Naive B cell (primary cell): ENCODE measurements at regions not wholly inside any gene's neighbourhood (a gene's known extent, or its start where the extent isn't known, plus 50 kb on each side); places are given as distances from the start of the nearest gene placed in this dataset.

Source experiments
- ATAC-seq, 2 donors: fragments of 150-1000 bp; cut with Tn5 transposase; 2 replicates each; pipeline ENCODE4 v1.10.0; 2021; ENCODE audit warnings: low read depth in 2 of 2, mild to moderate bottlenecking in 2 of 2, moderate library complexity in 2 of 2
- DNase-seq: peaks from one replicate; pipeline ENCODE4 v3.0.0; 2022
- H3K27ac Mint-ChIP-seq, 6 donors: one replicate each; pipeline ENCODE4 v1.8.0; 2020 to 2022; ENCODE audit warnings: mild to moderate bottlenecking in 6 of 6, mixed read lengths in 6 of 6, moderate library complexity in 5 of 6, inconsistent platforms in 2 of 6
- H3K27me3 Mint-ChIP-seq, 3 donors: one replicate each; pipeline ENCODE4 v1.8.0; 2021 to 2022; ENCODE audit warnings: mixed read lengths in 3 of 3, mild to moderate bottlenecking in 1 of 3
- H3K36me3 Mint-ChIP-seq, 2 donors: one replicate each; pipeline ENCODE4 v1.8.0; 2020 to 2022; ENCODE audit warnings: mixed read lengths in 2 of 2, inconsistent platforms in 1 of 2, mild to moderate bottlenecking in 1 of 2
- H3K4me1 Mint-ChIP-seq, 3 donors: one replicate each; pipeline ENCODE4 v1.8.0; 2020 to 2022; ENCODE audit warnings: mixed read lengths in 3 of 3, inconsistent platforms in 1 of 3, mild to moderate bottlenecking in 1 of 3, moderate library complexity in 1 of 3
- H3K4me3 Mint-ChIP-seq, 8 donors: one replicate each; pipeline ENCODE4 v1.8.0; 2020 to 2022; ENCODE audit warnings: mild to moderate bottlenecking in 8 of 8, mixed read lengths in 8 of 8, moderate library complexity in 8 of 8, inconsistent platforms in 2 of 8
- H3K9me3 Mint-ChIP-seq, 7 donors: one replicate each; pipeline ENCODE4 v1.8.0; 2020 to 2022; ENCODE audit warnings: mixed read lengths in 7 of 7, mild to moderate bottlenecking in 5 of 7, inconsistent platforms in 2 of 7, moderate library complexity in 1 of 7

DNA sequence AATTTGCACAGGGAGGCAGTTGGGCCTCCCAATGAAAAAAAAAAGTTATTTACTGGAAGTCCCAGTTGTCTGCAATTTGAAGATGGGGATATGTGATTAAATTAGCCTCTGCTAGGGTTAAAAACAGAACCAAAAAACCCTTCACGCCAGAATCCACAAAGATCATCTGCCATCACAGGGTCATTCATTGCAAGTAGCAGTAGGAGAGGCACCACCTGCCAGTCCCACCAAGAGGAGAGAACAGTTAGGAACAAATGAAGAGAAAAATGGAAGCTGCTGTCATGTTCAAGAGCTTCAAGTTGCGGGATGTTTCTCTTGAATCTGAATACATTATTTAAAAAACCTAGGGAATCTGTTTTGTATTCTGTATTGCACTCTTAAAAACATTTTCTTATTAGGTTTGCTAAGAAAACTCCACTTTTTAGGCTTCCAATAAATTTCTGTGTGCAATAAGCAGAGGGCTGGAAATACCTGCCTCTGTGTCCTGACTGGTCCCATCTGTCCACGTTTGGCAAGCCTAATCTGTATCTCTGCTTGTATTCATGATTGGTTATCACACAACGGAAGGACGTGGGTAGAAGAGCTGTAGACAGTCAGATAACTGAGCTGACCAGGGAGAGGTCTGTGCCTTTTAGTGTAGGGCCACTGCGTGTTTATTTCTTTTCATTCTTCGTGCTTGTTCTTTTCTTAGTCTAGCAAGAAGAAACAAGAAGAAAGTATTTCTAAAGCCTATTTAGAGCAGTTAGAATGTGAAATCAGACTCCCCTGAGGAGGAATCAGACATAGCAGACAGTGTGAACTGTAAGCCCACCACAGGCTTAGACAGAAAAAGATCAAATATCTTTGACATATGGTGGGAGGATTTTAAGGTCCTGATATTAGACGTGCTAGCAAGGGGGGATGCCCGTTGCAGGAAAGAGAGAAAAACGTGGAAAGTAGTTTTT is 630.6 kb upstream of the SEMA6A start:
- Mint-ChIP-seq H3K27me3 (no peaks in the 10 kb centered on the region), H3K4me3 (no peak overlapping the region), H3K36me3 (no peaks in the 10 kb centered on the region), H3K4me1 (no peaks in the 10 kb centered on the region), H3K9me3 (peaks cover 3 to 15% (median 6%) of the 10 kb centered on the region in 7 donors), H3K27ac (no peak overlapping the region)
- DNase-seq: no peak
- ATAC-seq: no peak

- Mint-ChIP-seq H3K36me3 (no peaks in the 10 kb centered on the region), H3K27me3 (no peaks in the 10 kb centered on the region), H3K4me3 (no peak overlapping the region), H3K4me1 (no peaks in the 10 kb centered on the region), H3K27ac (no peak overlapping the region), H3K9me3 (peaks cover 2 to 7% (median 3%) of the 10 kb centered on the region in 7 donors)
- ATAC-seq (no peak), DNase-seq (no peak)
These were observed 629.8 kb upstream of the SEMA6A start for GRCh38 chr5:117204404-117204803.

DNA sequence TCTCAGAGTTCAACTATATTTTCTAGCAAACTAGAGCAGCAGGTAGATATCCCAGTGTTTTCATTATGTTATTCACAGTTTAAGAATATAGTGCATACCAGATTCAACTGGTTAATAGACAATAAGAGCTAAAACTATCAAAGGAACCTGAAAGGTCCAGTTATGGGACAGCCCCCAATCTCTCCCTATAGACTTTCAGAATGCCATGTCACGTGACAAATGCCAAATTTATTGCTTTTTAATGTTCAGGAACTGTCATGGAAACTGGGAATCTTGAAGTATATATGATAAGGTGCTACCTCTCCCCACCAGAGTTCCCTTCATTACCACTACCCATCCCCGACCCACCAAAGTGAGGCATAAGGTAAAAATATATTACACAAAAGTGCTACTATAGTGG is 629.0 kb upstream of the SEMA6A start:
- Mint-ChIP-seq H3K27ac (no peak overlapping the region), H3K36me3 (no peaks in the 10 kb centered on the region), H3K27me3 (no peaks in the 10 kb centered on the region), H3K4me1 (no peaks in the 10 kb centered on the region), H3K9me3 (peaks cover 2 to 6% (median 3%) of the 10 kb centered on the region in 7 donors), H3K4me3 (no peak overlapping the region)
- DNase-seq (no peak), ATAC-seq (no peak)

- Mint-ChIP-seq H3K27ac (no peak overlapping the region), H3K9me3 (peaks cover 2 to 6% (median 4%) of the 10 kb centered on the region in 7 donors), H3K27me3 (no peaks in the 10 kb centered on the region), H3K4me1 (no peaks in the 10 kb centered on the region), H3K36me3 (no peaks in the 10 kb centered on the region), H3K4me3 (no peak overlapping the region)
- ATAC-seq (no peak), DNase-seq (no peak)
These were observed 626.4 kb upstream of the SEMA6A start for GRCh38 chr5:117201001-117201400.

- Mint-ChIP-seq H3K27me3 (no peaks in the 10 kb centered on the region), H3K4me3 (no peak overlapping the region), H3K9me3 (peaks cover 0 to 11% (median 4%) of the 10 kb centered on the region in 7 donors), H3K27ac (no peak overlapping the region), H3K36me3 (no peaks in the 10 kb centered on the region), H3K4me1 (no peaks in the 10 kb centered on the region)
- no peak for ATAC-seq
- no peak for DNase-seq
These were observed 620.5 kb upstream of the SEMA6A start for GRCh38 chr5:117195076-117195475.

- no peaks in the 10 kb centered on the region for H3K27me3 Mint-ChIP-seq
- ATAC-seq: no peak
- no peaks in the 10 kb centered on the region for H3K4me1 Mint-ChIP-seq
- no peak for DNase-seq
- no peaks in the 10 kb centered on the region for H3K36me3 Mint-ChIP-seq
- peaks cover 0 to 11% (median 0%) of the 10 kb centered on the region in 7 donors for H3K9me3 Mint-ChIP-seq
- no peak overlapping the region for H3K27ac Mint-ChIP-seq
- H3K4me3 Mint-ChIP-seq: no peak overlapping the region
These were observed 616.6 kb upstream of the SEMA6A start for GRCh38 chr5:117191251-117191650.

- ATAC-seq (no peak), DNase-seq (no peak)
- H3K27me3 Mint-ChIP-seq: no peaks in the 10 kb centered on the region
- H3K36me3 Mint-ChIP-seq: no peaks in the 10 kb centered on the region
- H3K27ac Mint-ChIP-seq: peak overlapping the region in 1 of 6 donors; percentile 0
- H3K4me1 Mint-ChIP-seq: no peaks in the 10 kb centered on the region
- peaks cover 0 to 11% (median 1%) of the 10 kb centered on the region in 7 donors for H3K9me3 Mint-ChIP-seq
- no peak overlapping the region for H3K4me3 Mint-ChIP-seq
These were observed 615.2 kb upstream of the SEMA6A start for GRCh38 chr5:117189784-117190183.

DNA sequence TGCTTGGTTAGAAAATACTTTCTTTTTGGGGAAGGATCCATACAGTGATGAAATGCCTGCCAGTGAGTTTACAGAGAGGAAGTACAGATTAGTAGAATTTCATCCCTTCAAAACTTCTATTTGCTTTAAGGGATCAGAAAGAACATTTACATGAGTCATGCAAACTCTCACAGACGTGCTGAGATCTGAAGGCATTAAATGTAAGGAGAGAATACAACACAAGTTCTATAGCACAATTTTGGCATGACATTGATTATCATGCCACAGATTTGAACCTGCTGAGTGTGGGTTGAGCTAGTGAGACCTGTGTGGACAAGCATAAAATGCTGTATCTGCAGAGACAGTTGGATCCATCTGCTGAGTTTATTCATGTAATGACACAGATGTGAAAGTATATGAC is 613.6 kb upstream of the SEMA6A start:
- no peak for DNase-seq
- Mint-ChIP-seq H3K4me1 (no peaks in the 10 kb centered on the region), H3K9me3 (peaks cover 0 to 3% (median 1%) of the 10 kb centered on the region in 7 donors), H3K36me3 (no peaks in the 10 kb centered on the region), H3K27me3 (no peaks in the 10 kb centered on the region), H3K4me3 (no peak overlapping the region), H3K27ac (no peak overlapping the region)
- no peak for ATAC-seq

DNA sequence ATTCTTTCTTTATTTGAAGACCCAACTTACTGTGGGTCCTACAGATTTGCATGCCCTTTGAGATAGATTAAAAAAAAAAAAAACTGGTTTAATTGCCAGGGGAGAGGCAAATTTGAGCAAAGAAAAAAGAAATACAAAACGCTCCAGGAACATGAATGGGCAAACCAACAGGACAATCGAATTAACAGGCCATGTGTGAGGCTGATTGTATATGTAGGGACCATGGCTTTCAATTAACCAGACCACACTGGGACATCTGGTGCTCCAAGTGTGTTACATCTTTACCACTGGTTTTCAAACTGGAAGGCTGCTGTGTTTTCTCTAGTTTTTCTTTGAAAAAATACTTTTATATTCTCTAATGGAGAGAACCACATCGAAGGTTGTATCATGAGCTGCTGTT is 612.1 kb upstream of the SEMA6A start:
- H3K27ac Mint-ChIP-seq: no peak overlapping the region
- H3K36me3 Mint-ChIP-seq: no peaks in the 10 kb centered on the region
- no peak overlapping the region for H3K4me3 Mint-ChIP-seq
- H3K9me3 Mint-ChIP-seq: peaks cover 0 to 2% (median 0%) of the 10 kb centered on the region in 7 donors
- H3K4me1 Mint-ChIP-seq: no peaks in the 10 kb centered on the region
- ATAC-seq (no peak), DNase-seq (no peak)
- H3K27me3 Mint-ChIP-seq: no peaks in the 10 kb centered on the region

DNA sequence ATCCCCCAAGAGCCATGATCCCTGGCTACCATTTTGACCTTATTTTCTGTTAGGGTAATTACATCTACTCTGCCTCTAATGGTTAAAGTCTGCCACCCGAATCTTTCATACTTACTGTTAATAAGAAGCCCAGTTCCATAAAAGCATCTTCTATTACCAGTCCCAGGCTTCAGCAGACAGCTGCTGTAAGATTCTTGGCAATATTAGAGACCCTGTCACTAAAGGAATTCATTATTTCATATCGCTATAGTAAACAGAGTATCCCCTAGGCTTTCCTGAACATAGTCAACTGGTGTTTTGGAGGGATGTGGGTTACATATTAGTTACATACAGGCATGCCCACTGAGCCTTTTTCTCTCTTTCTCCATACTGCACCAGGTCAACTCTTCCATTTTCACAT is 608.7 kb upstream of the SEMA6A start:
- ATAC-seq (no peak), DNase-seq (no peak)
- H3K9me3 Mint-ChIP-seq: peaks cover 0 to 4% (median 2%) of the 10 kb centered on the region in 7 donors
- H3K4me3 Mint-ChIP-seq: no peak overlapping the region
- H3K4me1 Mint-ChIP-seq: no peaks in the 10 kb centered on the region
- H3K27me3 Mint-ChIP-seq: no peaks in the 10 kb centered on the region
- H3K36me3 Mint-ChIP-seq: no peaks in the 10 kb centered on the region
- H3K27ac Mint-ChIP-seq: no peak overlapping the region

DNA sequence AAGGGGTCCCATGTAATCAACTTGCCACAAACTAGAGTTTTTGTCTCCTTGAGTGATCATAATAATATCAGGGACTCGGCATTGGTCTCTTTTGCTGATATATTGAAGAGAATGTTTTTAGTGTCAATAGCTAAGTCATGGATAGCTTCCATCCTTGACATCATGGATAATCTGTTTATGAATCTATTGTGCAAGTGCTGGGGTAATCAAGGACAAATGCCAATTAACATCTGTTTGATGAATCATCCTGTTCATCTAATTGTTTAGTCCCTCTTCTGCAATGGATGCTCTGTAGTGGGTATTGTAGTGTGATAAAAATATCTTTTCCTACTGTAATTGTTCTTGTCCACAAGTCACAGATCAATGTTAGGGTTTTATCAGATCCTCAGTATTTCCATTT is 607.5 kb upstream of the SEMA6A start:
- H3K9me3 Mint-ChIP-seq: peaks cover 0 to 8% (median 2%) of the 10 kb centered on the region in 7 donors
- ATAC-seq: no peak
- no peak overlapping the region for H3K4me3 Mint-ChIP-seq
- H3K27ac Mint-ChIP-seq: no peak overlapping the region
- no peaks in the 10 kb centered on the region for H3K4me1 Mint-ChIP-seq
- H3K27me3 Mint-ChIP-seq: no peaks in the 10 kb centered on the region
- no peak for DNase-seq
- no peaks in the 10 kb centered on the region for H3K36me3 Mint-ChIP-seq

- Mint-ChIP-seq H3K27me3 (no peaks in the 10 kb centered on the region), H3K27ac (no peak overlapping the region), H3K36me3 (no peaks in the 10 kb centered on the region), H3K9me3 (peaks cover 0 to 8% (median 2%) of the 10 kb centered on the region in 7 donors), H3K4me3 (no peak overlapping the region), H3K4me1 (no peaks in the 10 kb centered on the region)
- DNase-seq: no peak
- no peak for ATAC-seq
These were observed 602.7 kb upstream of the SEMA6A start for GRCh38 chr5:117177302-117177701.

- Mint-ChIP-seq H3K27ac (peak overlapping the region in 1 of 6 donors; percentile 45), H3K9me3 (peaks cover 0 to 3% (median 2%) of the 10 kb centered on the region in 7 donors), H3K4me1 (no peaks in the 10 kb centered on the region), H3K27me3 (no peaks in the 10 kb centered on the region), H3K36me3 (no peaks in the 10 kb centered on the region), H3K4me3 (no peak overlapping the region)
- DNase-seq: no peak
- ATAC-seq: no peak
These were observed 590.4 kb upstream of the SEMA6A start for GRCh38 chr5:117165068-117165467.

GRCh38 chr5:117161718-117162335 is 587.2 kb upstream of the SEMA6A start:
- Mint-ChIP-seq H3K27ac (no peak overlapping the region), H3K4me3 (no peak overlapping the region), H3K27me3 (no peaks in the 10 kb centered on the region), H3K4me1 (no peaks in the 10 kb centered on the region), H3K9me3 (peaks cover 0 to 6% (median 0%) of the 10 kb centered on the region in 7 donors), H3K36me3 (no peaks in the 10 kb centered on the region)
- DNase-seq: no peak
- no peak for ATAC-seq
